ENCODE measurements at regions not wholly inside any gene's neighbourhood (a gene's known extent, or its start where the extent isn't known, plus 50 kb on each side); places are given as distances from the start of the nearest gene placed in this dataset.

GRCh38 chr1:30164693-30165092 lies 558.7 kb downstream of the MATN1 start:
- H3K27me3 ChIP-seq (ENCODE audit: insufficient read depth, low read length, poor library complexity, severe bottlenecking), result no peaks in the 10 kb centered on the region

GRCh38 chr1:30162565-30162964 lies 560.8 kb downstream of the MATN1 start:
- Histone ChIP-seq H3K9ac (ENCODE audit: low read depth, low read length, poor library complexity, severe bottlenecking) (no peak overlapping the region), H3K79me2 (ENCODE audit: insufficient read depth, low read length) (no peaks in the 10 kb centered on the region), H3K4me1 (ENCODE audit: insufficient read depth, low read length, poor library complexity, severe bottlenecking) (no peaks in the 10 kb centered on the region)

More at GRCh38 chr1:30164693-30165092, 558.7 kb downstream of the MATN1 start:
- no peaks in the 10 kb centered on the region for H3K9me3 ChIP-seq (ENCODE audit: insufficient read depth, low read depth, low read length)
- H3K36me3 ChIP-seq (ENCODE audit: insufficient read depth, low read length), result no peaks in the 10 kb centered on the region
- H3K9me2 ChIP-seq (replicated peaks; ENCODE audit: low read depth, low read length), result no peaks in the 10 kb centered on the region
- no peak overlapping the region for H2AFZ ChIP-seq (ENCODE audit: low read length)
- no peaks in the 10 kb centered on the region for H3F3A ChIP-seq (ENCODE audit: low read depth)
- no peak overlapping the region for H3K9ac ChIP-seq (ENCODE audit: low read depth, low read length, poor library complexity, severe bottlenecking)
- TF ChIP-seq CTCF (conservative IDR thresholded peaks at IDR 0.05; ENCODE audit: low read length), result no peak
- TF ChIP-seq EZH2phosphoT487 (IDR thresholded peaks at IDR 0.05; ENCODE audit: borderline replicate concordance), result no peak
- no peaks in the 10 kb centered on the region for H3K4me1 ChIP-seq (ENCODE audit: insufficient read depth, low read length, poor library complexity, severe bottlenecking)
- no peak overlapping the region for H3K4me3 ChIP-seq (ENCODE audit: low read length, poor library complexity, severe bottlenecking)
- H3K4me2 ChIP-seq (ENCODE audit: low read depth, low read length, poor library complexity, severe bottlenecking), result no peak overlapping the region
- no peaks in the 10 kb centered on the region for H4K20me1 ChIP-seq (ENCODE audit: insufficient read depth, low read length, poor library complexity, severe bottlenecking)
- no peaks in the 10 kb centered on the region for H3K79me2 ChIP-seq (ENCODE audit: insufficient read depth, low read length)

GRCh38 chr1:30161953-30162352 lies 561.4 kb downstream of the MATN1 start:
- no peaks in the 10 kb centered on the region for H4K20me1 ChIP-seq (ENCODE audit: insufficient read depth, low read length, poor library complexity, severe bottlenecking)
- H3K9me2 ChIP-seq (replicated peaks; ENCODE audit: low read depth, low read length), result no peaks in the 10 kb centered on the region
- H2AFZ ChIP-seq (ENCODE audit: low read length), result no peak overlapping the region
- TF ChIP-seq CTCF (conservative IDR thresholded peaks at IDR 0.05; ENCODE audit: low read length) (no peak), EZH2phosphoT487 (IDR thresholded peaks at IDR 0.05; ENCODE audit: borderline replicate concordance) (no peak)
- H3K79me2 ChIP-seq (ENCODE audit: insufficient read depth, low read length), result no peaks in the 10 kb centered on the region
- H3K4me3 ChIP-seq (ENCODE audit: low read length, poor library complexity, severe bottlenecking), result no peak overlapping the region
- no peaks in the 10 kb centered on the region for H3K4me1 ChIP-seq (ENCODE audit: insufficient read depth, low read length, poor library complexity, severe bottlenecking)
- H3K27me3 ChIP-seq (ENCODE audit: insufficient read depth, low read length, poor library complexity, severe bottlenecking), result no peaks in the 10 kb centered on the region
- no peaks in the 10 kb centered on the region for H3F3A ChIP-seq (ENCODE audit: low read depth)
- no peak overlapping the region for H3K9ac ChIP-seq (ENCODE audit: low read depth, low read length, poor library complexity, severe bottlenecking)
- no peaks in the 10 kb centered on the region for H3K36me3 ChIP-seq (ENCODE audit: insufficient read depth, low read length)
- no peak overlapping the region for H3K4me2 ChIP-seq (ENCODE audit: low read depth, low read length, poor library complexity, severe bottlenecking)
- H3K9me3 ChIP-seq (ENCODE audit: insufficient read depth, low read depth, low read length), result no peaks in the 10 kb centered on the region

More at GRCh38 chr1:30162565-30162964, 560.8 kb downstream of the MATN1 start:
- Histone ChIP-seq H2AFZ (ENCODE audit: low read length) (no peak overlapping the region), H3K9me3 (ENCODE audit: insufficient read depth, low read depth, low read length) (no peaks in the 10 kb centered on the region), H3K27me3 (ENCODE audit: insufficient read depth, low read length, poor library complexity, severe bottlenecking) (no peaks in the 10 kb centered on the region), H3K36me3 (ENCODE audit: insufficient read depth, low read length) (no peaks in the 10 kb centered on the region), H4K20me1 (ENCODE audit: insufficient read depth, low read length, poor library complexity, severe bottlenecking) (no peaks in the 10 kb centered on the region), H3K4me3 (ENCODE audit: low read length, poor library complexity, severe bottlenecking) (no peak overlapping the region), H3K9me2 (replicated peaks; ENCODE audit: low read depth, low read length) (no peaks in the 10 kb centered on the region), H3F3A (ENCODE audit: low read depth) (no peaks in the 10 kb centered on the region), H3K4me2 (ENCODE audit: low read depth, low read length, poor library complexity, severe bottlenecking) (no peak overlapping the region)
- TF ChIP-seq CTCF (conservative IDR thresholded peaks at IDR 0.05; ENCODE audit: low read length), result no peak
- no peak for TF ChIP-seq EZH2phosphoT487 (IDR thresholded peaks at IDR 0.05; ENCODE audit: borderline replicate concordance)
